Vagina (tissue), 2 donors: ENCODE measurements at regions not wholly inside any gene's neighbourhood (a gene's known extent, or its start where the extent isn't known, plus 50 kb on each side); places are given as distances from the start of the nearest gene placed in this dataset.
"Not testable (repeated sequence)": the region's sequence is repeated elsewhere in the genome, so short reads cannot be mapped to it uniquely, and the experiment has no call there.

Experiments used
- DNase-seq, 2 donors: peaks; one replicate each; pipeline ENCODE4 v3.0.0-alpha.2; 2017; ENCODE audit errors: extremely low spot score in 2 of 2
- H3K27ac ChIP-seq: fragments of 200-600 bp; sonication (generic); one replicate; pipeline ENCODE4 v1.5.1; 2019
- H3K27me3 ChIP-seq: fragments of 200-600 bp; sonication (generic); one replicate; pipeline ENCODE4 v1.5.1; 2019
- H3K36me3 ChIP-seq, 2 donors: fragments of 200-600 bp; sonication (generic); one replicate each; pipeline ENCODE4 v1.5.1; 2017 to 2019
- H3K4me1 ChIP-seq: fragments of 200-600 bp; sonication (generic); one replicate; pipeline ENCODE4 v1.5.1; 2019
- H3K4me3 ChIP-seq, 2 donors: fragments of 200-600 bp; sonication (generic); 1 replicate in 1 of 2; 2 replicates in 1 of 2; pipeline ENCODE4 v1.5.1; 2016 to 2019
- H3K9me3 ChIP-seq: fragments of 200-600 bp; sonication (generic); one replicate; pipeline ENCODE4 v1.5.1; 2019
- POLR2A ChIP-seq, 2 donors: fragments of 450-650 bp; IDR thresholded peaks; one replicate each; pipeline ENCODE4 v1.6.1; 2017; ENCODE audit warnings: antibody characterized with exemption in 2 of 2, mild to moderate bottlenecking in 2 of 2, moderate library complexity in 2 of 2
- POLR2AphosphoS5 ChIP-seq, 2 donors: sonication (generic); formaldehyde crosslinking; IDR thresholded peaks; one replicate each; pipeline ENCODE4 v1.9.0; 2017; ENCODE audit warnings: antibody characterized with exemption in 2 of 2, mild to moderate bottlenecking in 2 of 2, low read depth in 1 of 2; ENCODE audit not compliant: insufficient read depth in 1 of 2
- intact Hi-C: fragments of 100-400 bp; cut with DNase I; formaldehyde crosslinking; loops from one replicate; pipeline ENCODE4 v1.15.1; 2023
- TF ChIP-seq, protein P1 (sequence below), 3 experiments: fragments of 450-650 bp in 2 of 3; fragments of 200-600 bp in 1 of 3; sonication (generic) in 1 of 3; IDR thresholded peaks; one replicate each; pipeline ENCODE4 v1.5.1; 2017 to 2019; ENCODE audit warnings: antibody characterized with exemption in 3 of 3, mild to moderate bottlenecking in 2 of 3, moderate library complexity in 2 of 3

DNA sequence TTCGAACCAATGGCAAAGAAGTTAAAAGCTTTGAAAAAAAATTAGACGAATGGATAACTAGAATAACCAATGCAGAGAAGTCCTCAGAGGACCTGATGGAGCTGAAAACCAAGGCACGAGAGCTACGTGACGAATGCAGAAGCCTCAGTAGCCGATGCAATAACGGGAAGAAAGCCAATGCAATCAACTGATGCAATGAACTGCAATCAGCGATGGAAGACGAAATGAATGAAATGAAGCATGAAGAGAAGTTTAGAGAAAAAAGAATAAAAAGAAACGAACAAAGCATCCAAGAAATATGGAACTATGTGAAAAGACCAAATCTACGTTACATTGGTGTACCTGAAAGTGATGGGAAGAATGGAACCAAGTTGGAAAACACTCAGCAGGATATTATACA lies 52.6 kb upstream of the MRPS30 start:
- H3K27ac ChIP-seq, H3K36me3 ChIP-seq, intact Hi-C loops: not testable (repeated sequence)

DNA sequence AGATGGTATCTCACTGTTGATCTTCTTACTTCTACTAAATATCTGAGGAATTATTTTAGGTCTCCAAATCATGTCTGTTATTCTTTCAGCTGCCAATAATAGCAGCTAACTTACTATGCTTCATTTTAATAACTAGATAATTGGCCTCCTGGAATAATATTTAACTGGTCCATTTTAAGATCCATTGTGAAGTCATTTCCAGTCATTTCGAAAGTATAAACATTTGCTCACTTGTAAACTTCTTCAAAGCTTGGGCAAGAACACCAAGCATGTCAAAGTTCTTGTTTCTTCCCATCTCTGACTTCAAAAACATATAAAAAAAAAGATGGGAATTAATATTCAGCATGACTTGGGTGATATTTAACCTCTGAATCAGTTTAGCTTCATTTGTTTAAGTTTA lies 61.4 kb upstream of the MRPS30 start:
- Histone ChIP-seq H3K27me3 (no peaks in the 10 kb centered on the region), H3K27ac (no peak overlapping the region), H3K4me1 (no peaks in the 10 kb centered on the region), H3K9me3 (no peaks in the 10 kb centered on the region), H3K4me3 (no peak overlapping the region), H3K36me3 (no peaks in the 10 kb centered on the region)
- TF ChIP-seq POLR2AphosphoS5 (IDR thresholded peaks at IDR 0.05; ENCODE audit: insufficient read depth in 1 of 2, low read depth in 1 of 2) (no peak), POLR2A (IDR thresholded peaks at IDR 0.05) (no peak)
- TF ChIP-seq, protein P1, sequence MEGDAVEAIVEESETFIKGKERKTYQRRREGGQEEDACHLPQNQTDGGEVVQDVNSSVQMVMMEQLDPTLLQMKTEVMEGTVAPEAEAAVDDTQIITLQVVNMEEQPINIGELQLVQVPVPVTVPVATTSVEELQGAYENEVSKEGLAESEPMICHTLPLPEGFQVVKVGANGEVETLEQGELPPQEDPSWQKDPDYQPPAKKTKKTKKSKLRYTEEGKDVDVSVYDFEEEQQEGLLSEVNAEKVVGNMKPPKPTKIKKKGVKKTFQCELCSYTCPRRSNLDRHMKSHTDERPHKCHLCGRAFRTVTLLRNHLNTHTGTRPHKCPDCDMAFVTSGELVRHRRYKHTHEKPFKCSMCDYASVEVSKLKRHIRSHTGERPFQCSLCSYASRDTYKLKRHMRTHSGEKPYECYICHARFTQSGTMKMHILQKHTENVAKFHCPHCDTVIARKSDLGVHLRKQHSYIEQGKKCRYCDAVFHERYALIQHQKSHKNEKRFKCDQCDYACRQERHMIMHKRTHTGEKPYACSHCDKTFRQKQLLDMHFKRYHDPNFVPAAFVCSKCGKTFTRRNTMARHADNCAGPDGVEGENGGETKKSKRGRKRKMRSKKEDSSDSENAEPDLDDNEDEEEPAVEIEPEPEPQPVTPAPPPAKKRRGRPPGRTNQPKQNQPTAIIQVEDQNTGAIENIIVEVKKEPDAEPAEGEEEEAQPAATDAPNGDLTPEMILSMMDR (IDR thresholded peaks at IDR 0.05) = no peak
- intact Hi-C loops = no loop called here
- DNase-seq = no peak

More for the DNA sequence above, 52.6 kb upstream of the MRPS30 start:
- not testable (repeated sequence) for H3K27me3 ChIP-seq, H3K4me3 ChIP-seq, H3K9me3 ChIP-seq, H3K4me1 ChIP-seq, DNase-seq

DNA sequence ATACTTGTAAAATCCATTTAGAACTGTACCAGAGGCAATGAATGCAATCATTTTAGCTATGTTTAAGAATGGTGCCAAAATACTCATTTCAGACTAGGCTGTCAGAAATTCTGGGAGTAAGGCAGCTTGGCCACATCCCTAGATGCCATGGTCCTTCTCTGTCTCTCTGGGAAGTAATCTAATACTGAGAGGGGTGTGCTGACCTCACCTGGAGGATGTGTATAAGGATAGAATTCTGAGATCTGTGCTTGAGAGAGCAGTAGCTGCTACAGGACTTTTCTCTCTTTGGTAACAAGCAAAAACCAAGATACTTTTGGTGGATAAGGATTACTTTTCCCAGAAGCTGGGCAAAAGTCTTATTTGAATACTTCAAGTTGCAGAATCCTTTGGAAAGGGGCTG lies 68.1 kb upstream of the MRPS30 start:
- intact Hi-C loops = no loop called here
- TF ChIP-seq, protein P1 (IDR thresholded peaks at IDR 0.05) = no peak
- no peak for TF ChIP-seq POLR2A (IDR thresholded peaks at IDR 0.05)
- TF ChIP-seq POLR2AphosphoS5 (IDR thresholded peaks at IDR 0.05; ENCODE audit: insufficient read depth in 1 of 2, low read depth in 1 of 2) = no peak

DNA sequence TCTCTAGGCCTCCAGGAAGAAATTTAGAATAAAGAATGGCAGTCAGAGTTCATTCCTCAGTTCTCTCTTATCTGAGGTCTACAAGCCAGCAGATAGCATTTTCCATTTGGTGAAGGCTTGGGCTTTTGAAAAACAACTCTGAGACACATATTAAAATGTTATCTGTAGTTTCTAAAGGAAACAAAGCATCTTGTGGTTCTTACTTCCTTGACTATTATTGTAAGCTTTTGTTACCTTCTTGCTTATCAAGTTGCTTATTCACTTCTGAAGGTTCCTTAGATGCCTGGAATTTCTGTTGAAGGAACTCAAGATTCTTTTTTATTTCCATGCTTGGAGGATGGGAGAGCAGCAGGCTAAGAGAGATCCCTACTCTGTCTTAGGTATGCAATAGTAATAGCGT lies 79.2 kb upstream of the MRPS30 start:
- Histone ChIP-seq H3K4me3 (no peak overlapping the region), H3K4me1 (no peaks in the 10 kb centered on the region), H3K36me3 (no peaks in the 10 kb centered on the region), H3K27ac (no peak overlapping the region), H3K9me3 (peaks cover 4% of the 10 kb centered on the region), H3K27me3 (no peaks in the 10 kb centered on the region)
- DNase-seq = no peak
- TF ChIP-seq POLR2A (IDR thresholded peaks at IDR 0.05) (no peak), POLR2AphosphoS5 (IDR thresholded peaks at IDR 0.05; ENCODE audit: insufficient read depth in 1 of 2, low read depth in 1 of 2) (no peak)
- TF ChIP-seq, protein P1 (IDR thresholded peaks at IDR 0.05) = no peak
- intact Hi-C loops = no loop called here

More for the DNA sequence above, 68.1 kb upstream of the MRPS30 start:
- H3K36me3 ChIP-seq = no peaks in the 10 kb centered on the region
- H3K4me1 ChIP-seq = no peaks in the 10 kb centered on the region
- DNase-seq = no peak
- H3K4me3 ChIP-seq = no peak overlapping the region
- no peaks in the 10 kb centered on the region for H3K9me3 ChIP-seq
- no peak overlapping the region for H3K27ac ChIP-seq
- no peaks in the 10 kb centered on the region for H3K27me3 ChIP-seq

DNA sequence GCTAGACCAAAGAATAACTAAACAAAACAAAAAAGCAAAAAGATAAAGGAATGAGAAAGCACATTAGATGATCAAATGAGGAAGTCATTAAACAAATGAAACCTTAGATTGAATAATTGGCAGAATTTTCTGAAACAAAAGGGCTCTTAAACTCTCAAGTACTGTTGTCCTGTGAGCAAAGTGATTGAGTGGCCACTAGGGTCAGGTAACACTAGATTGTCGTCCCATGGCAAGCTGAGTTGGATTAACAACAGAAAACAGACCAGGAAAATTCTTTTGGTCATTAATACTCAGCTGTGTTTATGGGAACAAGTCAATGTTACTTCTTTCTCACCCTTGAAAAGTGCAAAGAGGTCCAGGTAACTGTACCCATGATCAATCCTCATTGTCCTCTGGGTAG lies 81.6 kb upstream of the MRPS30 start:
- no peaks in the 10 kb centered on the region for H3K27me3 ChIP-seq
- H3K36me3 ChIP-seq = no peaks in the 10 kb centered on the region
- no peak for DNase-seq
- H3K27ac ChIP-seq = no peak overlapping the region
- no peak overlapping the region for H3K4me3 ChIP-seq
- H3K4me1 ChIP-seq = no peaks in the 10 kb centered on the region
- no peaks in the 10 kb centered on the region for H3K9me3 ChIP-seq
- intact Hi-C loops = no loop called here
- TF ChIP-seq, protein P1 (IDR thresholded peaks at IDR 0.05) = no peak
- no peak for TF ChIP-seq POLR2AphosphoS5 (IDR thresholded peaks at IDR 0.05; ENCODE audit: insufficient read depth in 1 of 2, low read depth in 1 of 2)
- no peak for TF ChIP-seq POLR2A (IDR thresholded peaks at IDR 0.05)

DNA sequence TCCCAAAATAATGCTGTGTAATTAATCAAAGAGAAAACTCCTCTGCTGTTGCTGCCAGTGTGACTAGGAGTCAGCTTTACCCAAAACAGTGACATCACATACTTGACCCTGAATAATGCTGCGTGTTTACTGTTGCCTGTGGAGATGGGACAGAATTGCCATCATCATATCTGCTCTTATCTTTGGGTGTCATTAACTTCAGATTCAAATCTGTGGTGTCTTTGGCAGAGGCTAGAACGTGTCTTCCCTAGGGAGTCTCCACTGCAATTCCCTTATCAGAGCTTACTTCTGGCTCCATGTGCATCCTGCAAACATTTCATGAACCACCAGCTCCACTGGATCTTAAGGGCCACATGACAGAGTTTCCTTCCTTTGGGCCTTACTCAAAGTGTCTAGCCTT lies 88.9 kb upstream of the MRPS30 start:
- no peak for DNase-seq
- no peak overlapping the region for H3K4me3 ChIP-seq
- intact Hi-C loops = no loop called here

More for the DNA sequence above, 88.9 kb upstream of the MRPS30 start:
- H3K27ac ChIP-seq = no peak overlapping the region
- no peaks in the 10 kb centered on the region for H3K36me3 ChIP-seq
- TF ChIP-seq POLR2AphosphoS5 (IDR thresholded peaks at IDR 0.05; ENCODE audit: insufficient read depth in 1 of 2, low read depth in 1 of 2) (no peak), POLR2A (IDR thresholded peaks at IDR 0.05) (no peak)
- TF ChIP-seq, protein P1 (IDR thresholded peaks at IDR 0.05) = no peak
- no peaks in the 10 kb centered on the region for H3K9me3 ChIP-seq
- H3K27me3 ChIP-seq = no peaks in the 10 kb centered on the region
- H3K4me1 ChIP-seq = no peaks in the 10 kb centered on the region
